GM12865 (cell line): ENCODE measurements at regions not wholly inside any gene's neighbourhood (a gene's known extent, or its start where the extent isn't known, plus 50 kb on each side); places are given as distances from the start of the nearest gene placed in this dataset.

Source experiments
- DNase-seq: peaks from one replicate; pipeline ENCODE4 v3.0.0; 2010; ENCODE audit warnings: low read depth
- H3K4me3 ChIP-seq: 2 replicates; pipeline ENCODE4 v1.5.1; 2011; ENCODE audit warnings: mild to moderate bottlenecking, low read depth, low read length, control low read depth
- CTCF ChIP-seq: IDR thresholded peaks from 2 replicates; pipeline ENCODE4 v1.5.1; 2011; ENCODE audit warnings: low read length, control low read depth, low read depth, inconsistent platforms; ENCODE audit not compliant: insufficient read depth; ENCODE audit errors: missing control alignments

DNA sequence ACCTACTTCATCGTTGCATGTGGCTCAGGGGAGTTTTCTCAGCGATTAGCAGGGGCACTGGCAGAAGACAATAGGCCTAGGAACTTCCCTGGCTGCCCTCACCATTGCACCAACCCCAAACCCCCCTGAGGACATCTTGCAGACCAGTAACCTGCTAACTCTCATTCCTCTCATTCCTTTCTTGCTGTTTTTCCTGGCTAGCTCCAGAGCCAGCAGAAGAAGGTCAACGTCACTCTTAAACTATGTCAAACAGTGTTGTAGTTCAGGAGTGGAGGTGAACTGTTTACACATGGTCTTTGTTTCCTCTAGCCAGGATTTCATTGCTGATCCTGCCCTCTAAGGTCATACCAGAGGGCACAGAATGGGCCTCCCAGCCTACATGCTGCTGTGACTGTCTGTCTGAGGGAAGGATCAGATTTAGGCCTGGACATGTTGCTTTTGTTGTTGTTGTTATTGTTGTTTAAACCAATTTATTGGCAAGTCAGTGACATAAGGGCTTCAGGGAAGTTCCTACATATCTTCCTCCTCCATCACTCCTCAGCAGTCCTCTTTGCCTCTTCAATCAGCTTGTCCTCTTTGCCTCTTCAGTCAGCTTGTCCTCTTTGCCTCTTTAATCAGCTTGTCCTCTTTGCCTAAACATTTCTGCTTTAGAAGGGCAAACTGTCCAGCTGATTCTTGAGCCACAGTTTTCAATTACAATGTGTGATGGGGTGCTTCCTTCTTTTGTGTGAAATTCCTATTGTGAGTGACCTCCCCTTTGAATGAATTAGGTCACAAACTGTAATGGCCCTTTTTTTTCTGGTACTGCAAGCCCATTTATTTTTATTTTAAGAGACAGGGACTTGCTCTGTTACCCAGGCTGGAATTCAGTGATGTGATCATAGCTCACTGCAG, 471.9 kb upstream of the TNP1 start:
- H3K4me3 ChIP-seq, result no peak overlapping the region
- no peak for TF ChIP-seq CTCF
- no peak for DNase-seq

- DNase-seq, result no peak
- no peak for TF ChIP-seq CTCF
- no peak overlapping the region for H3K4me3 ChIP-seq
Measured at GRCh38 chr2:217330647-217331046, 470.8 kb upstream of the TNP1 start.

- TF ChIP-seq CTCF, result no peak
- no peak overlapping the region for H3K4me3 ChIP-seq
- no peak for DNase-seq
Measured at GRCh38 chr2:217329023-217329431, 469.2 kb upstream of the TNP1 start.

GRCh38 chr2:217328622-217328978, 468.7 kb upstream of the TNP1 start:
- no peak for DNase-seq
- no peak for TF ChIP-seq CTCF
- no peak overlapping the region for H3K4me3 ChIP-seq

DNA sequence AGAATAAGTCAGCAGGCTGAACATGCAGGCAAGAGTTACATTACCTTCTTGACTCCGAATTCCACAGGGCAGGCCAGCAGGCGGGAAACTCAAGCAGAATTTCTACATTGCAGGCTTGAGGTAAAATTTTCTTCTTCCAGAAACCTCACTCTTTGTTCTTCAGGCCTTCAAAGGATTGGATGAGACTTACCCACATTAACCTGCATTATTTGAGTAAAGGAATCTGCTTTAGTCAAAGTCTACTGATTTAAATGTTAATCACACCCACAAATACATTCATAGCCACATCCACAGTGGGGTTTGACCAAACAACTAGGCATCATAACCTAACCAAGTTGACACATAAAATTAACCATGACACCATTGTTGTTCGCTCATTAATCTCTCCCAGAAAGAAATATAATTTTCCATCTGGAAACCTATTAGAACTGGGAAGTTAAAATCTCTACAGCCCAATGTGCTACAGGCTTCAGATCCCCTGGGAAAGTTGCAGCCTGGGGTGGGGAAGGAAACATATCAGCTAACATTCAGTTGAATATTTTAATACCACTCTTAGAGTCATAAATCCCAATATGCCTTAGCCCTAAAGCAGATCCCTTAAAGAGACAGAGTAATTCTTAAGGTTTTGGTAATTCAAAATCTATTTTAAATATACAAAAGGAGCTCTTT, 468.2 kb upstream of the TNP1 start:
- TF ChIP-seq CTCF, result no peak
- H3K4me3 ChIP-seq, result no peak overlapping the region
- no peak for DNase-seq

DNA sequence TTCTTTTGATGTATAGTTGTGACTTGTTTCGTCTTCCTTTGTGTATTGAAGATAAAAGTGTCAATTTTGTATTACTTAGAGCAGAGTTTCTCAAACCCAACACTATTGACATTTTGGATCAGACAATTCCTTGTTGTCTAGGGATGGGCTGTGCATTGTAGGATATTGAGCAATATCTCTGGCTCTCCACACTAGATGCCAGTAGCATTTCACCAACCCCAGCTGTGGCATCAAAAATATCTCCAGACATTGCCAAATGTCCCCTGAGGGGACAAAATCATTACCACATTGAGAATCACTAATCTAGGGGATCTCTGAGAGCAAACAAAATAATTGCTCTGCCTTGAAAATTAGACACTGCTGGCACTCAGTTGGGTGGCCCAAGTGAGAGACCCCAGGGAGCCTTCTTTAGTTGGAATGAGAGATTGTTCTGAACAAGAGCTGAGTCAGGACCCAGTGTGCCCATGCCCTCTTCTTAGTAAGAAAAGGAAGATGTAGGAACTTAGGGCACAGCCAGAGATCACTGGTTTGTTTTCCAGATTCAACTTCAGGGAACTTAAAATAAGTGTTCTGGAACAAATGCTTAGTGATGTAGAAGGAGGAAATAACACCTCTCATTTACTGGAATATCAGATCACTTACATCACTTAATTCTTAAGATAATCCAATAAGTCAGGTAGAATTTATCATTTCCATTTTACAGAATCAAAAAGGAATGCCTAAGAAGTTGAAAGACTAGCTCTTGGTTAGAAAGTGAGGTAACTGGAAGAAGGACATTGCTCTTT, 466.6 kb upstream of the TNP1 start:
- H3K4me3 ChIP-seq, result no peak overlapping the region
- no peak for DNase-seq
- no peak for TF ChIP-seq CTCF
